GM13977 (cell line): ENCODE measurements at regions not wholly inside any gene's neighbourhood (a gene's known extent, or its start where the extent isn't known, plus 50 kb on each side); places are given as distances from the start of the nearest gene placed in this dataset.

Experiments
- DNase-seq: peaks from one replicate; pipeline ENCODE4 v3.0.0; 2012; ENCODE audit warnings: low spot score
- in situ Hi-C: fragments of 300-500 bp; cut with MboI; formaldehyde crosslinking; loops from one replicate; pipeline ENCODE4 v1.12.0; 2022; ENCODE audit warnings: low sequenced_read_pairs, low pct_unique_long_range_greater_than_20kb, mixed read lengths, inconsistent platforms; ENCODE audit not compliant: unreplicated experiment
- TF ChIP-seq, protein P1 (sequence below): IDR thresholded peaks from 2 replicates; pipeline ENCODE4 v1.5.1; 2012; ENCODE audit warnings: mild to moderate bottlenecking, control low read depth; ENCODE audit not compliant: insufficient read depth; ENCODE audit errors: extremely low read depth, missing control alignments

DNA sequence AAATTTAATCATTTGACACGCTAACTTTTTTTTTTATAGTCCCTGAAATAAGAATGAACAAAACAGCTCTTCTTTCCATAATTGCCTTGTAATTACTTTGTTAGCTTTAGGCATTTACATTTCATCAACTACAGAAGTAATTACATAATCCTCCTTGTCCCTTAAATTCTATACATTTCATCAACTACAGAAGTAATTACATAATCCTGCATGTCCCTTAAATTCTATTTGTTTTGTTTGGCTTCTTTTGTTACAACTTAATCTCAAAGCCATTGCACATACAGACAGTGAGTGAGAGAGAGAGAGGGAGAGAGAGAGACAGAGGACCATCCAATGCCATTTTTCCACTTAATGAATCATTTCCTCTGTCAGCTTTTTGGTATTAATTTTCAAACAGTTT is 873.2 kb downstream of the METTL15 start:
- in situ Hi-C loops = no loop called here
- no peak for DNase-seq
- TF ChIP-seq, protein P1, sequence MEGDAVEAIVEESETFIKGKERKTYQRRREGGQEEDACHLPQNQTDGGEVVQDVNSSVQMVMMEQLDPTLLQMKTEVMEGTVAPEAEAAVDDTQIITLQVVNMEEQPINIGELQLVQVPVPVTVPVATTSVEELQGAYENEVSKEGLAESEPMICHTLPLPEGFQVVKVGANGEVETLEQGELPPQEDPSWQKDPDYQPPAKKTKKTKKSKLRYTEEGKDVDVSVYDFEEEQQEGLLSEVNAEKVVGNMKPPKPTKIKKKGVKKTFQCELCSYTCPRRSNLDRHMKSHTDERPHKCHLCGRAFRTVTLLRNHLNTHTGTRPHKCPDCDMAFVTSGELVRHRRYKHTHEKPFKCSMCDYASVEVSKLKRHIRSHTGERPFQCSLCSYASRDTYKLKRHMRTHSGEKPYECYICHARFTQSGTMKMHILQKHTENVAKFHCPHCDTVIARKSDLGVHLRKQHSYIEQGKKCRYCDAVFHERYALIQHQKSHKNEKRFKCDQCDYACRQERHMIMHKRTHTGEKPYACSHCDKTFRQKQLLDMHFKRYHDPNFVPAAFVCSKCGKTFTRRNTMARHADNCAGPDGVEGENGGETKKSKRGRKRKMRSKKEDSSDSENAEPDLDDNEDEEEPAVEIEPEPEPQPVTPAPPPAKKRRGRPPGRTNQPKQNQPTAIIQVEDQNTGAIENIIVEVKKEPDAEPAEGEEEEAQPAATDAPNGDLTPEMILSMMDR = no peak

DNA sequence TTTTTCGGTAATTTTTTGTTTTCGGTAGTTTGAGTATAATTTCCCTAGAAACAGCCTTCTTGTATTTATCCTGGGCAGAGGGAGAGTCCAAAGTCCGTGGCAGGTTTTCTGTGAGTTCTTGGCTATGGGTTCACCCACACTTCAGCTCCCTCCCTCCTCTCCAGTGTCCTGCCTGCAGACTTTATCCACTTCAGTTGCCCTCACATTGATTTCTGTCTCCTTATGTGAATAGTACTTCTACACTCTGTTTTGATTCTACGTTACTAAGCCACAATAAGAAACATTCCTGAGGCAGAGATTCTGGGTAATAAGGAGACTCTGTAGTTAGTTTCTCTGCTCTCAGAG is 868.6 kb downstream of the METTL15 start:
- TF ChIP-seq, protein P1 = no peak
- DNase-seq = no peak
- in situ Hi-C loops = no loop called here

DNA sequence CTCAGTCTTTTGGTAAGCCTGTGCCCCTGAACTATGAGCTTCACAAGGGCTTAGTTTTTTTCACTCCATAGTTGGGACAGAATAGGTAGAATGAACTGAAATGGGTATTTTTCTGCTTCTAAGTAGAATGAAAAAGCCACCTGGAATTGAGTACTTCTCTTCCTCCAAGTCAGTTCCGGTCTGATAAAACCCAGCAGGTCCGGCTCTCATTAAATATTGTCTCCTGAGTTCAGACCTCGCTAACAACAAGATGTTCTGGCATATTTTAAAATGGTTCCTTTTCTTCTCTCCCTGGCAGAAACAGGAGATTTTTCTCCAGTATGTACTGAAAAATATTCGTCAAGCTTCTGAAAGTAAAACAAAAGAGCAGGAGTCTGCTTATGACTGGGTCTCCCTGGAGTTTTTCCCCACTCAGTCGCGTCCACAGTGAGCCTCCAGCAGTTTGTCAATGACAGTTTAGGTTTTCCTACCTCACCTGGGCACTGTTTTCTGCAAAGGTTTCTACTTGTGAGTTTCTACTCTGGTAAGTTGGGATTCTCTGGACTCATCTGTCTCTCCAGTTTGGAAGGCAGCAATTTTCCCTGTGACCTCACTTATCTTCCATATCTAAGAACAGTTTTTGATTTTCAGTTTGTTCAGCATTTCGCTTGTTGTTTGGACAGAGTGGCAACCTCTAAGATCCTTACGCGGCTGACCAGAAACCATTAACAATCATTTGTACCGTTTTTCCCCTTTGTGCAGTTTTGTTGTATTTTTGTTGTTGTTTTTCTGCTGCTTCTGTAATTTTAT is 868.0 kb downstream of the METTL15 start:
- in situ Hi-C loops = no loop called here
- TF ChIP-seq, protein P1 = no peak
- no peak for DNase-seq

DNA sequence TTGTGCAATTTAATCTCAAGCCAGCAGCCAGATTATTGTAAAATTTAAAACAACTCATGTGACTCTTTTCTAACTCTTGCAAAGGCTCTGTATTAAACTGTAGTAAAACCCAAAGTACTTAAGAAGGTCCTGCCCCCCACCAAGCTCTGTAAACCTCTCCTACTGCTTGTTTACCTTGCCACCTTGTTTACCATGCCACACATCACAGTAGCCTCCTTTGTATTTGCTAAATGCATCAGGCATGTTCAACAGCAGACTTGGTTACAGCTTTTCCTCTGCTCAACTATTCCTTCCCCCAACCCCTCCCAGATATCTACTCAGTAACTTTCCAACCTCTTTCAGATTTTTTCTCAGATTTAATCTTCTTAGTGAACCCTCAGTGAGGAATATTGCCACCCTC is 861.6 kb downstream of the METTL15 start:
- DNase-seq = no peak
- in situ Hi-C loops = no loop called here
- TF ChIP-seq, protein P1 = no peak

DNA sequence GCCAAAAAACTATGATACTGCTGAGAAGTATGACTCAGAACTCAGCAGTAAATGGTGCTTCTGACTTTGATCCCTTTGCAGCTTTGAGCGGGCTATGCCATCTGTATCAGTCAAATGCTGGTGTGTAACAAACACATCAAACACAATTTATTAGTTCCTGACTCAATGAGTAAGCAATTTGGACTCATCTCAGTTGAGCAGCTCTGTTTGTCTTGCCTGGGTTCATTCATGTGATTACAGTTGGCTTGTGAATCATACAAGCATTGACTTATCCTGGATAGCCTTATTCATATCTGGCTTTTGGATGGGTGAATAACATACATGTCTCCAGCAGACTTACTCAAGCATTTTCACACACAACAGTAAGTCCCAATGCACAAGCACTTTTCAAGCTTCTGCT is 858.8 kb downstream of the METTL15 start:
- no peak for DNase-seq
- TF ChIP-seq, protein P1 = no peak
- in situ Hi-C loops = no loop called here

DNA sequence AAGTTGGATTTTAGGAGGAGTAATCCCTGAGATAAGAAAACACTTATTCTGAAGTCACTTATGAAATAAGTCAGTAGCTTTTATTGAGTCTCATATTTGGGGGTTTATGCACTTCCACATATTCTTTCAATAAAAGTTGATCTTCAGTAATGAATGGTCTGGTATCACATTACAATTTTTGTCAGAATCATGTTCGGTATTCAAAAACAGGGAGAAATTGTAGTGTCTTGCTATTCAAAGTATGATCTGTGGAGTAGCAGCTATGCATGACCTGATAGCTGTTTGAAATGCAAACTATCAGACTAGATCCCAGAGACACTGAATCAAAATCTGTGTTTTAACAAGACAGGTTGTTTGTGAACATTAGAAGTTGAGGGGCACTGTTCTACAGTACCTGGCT is 857.6 kb downstream of the METTL15 start:
- TF ChIP-seq, protein P1 = no peak
- in situ Hi-C loops = no loop called here
- DNase-seq = no peak
